ENCODE measurements at regions not wholly inside any gene's neighbourhood (a gene's known extent, or its start where the extent isn't known, plus 50 kb on each side); places are given as distances from the start of the nearest gene placed in this dataset.

DNA sequence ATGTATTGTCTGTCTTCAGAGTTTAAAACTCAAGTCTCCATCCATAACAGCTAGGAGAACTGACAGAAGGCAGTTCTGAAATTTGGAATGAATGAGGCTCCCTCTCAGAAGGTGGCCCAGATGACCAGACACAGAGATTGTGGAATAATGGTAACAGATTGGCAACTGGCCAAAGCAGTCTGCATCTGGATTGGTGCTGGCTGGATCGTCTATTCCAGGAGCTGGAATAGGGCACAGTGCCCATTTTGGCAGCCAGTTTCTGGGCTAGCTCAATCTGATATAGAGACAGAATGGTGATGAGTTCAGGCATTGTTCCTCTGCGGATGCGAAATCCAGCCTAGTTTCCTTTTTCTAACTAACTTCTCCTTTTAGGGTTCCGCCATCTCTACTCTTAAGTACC lies 851.7 kb downstream of the PDCD6IP start:
- TF ChIP-seq POLR2A (IDR thresholded peaks at IDR 0.05), result no peak
- TF ChIP-seq, protein P1, sequence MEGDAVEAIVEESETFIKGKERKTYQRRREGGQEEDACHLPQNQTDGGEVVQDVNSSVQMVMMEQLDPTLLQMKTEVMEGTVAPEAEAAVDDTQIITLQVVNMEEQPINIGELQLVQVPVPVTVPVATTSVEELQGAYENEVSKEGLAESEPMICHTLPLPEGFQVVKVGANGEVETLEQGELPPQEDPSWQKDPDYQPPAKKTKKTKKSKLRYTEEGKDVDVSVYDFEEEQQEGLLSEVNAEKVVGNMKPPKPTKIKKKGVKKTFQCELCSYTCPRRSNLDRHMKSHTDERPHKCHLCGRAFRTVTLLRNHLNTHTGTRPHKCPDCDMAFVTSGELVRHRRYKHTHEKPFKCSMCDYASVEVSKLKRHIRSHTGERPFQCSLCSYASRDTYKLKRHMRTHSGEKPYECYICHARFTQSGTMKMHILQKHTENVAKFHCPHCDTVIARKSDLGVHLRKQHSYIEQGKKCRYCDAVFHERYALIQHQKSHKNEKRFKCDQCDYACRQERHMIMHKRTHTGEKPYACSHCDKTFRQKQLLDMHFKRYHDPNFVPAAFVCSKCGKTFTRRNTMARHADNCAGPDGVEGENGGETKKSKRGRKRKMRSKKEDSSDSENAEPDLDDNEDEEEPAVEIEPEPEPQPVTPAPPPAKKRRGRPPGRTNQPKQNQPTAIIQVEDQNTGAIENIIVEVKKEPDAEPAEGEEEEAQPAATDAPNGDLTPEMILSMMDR (IDR thresholded peaks at IDR 0.05), result no peak
